GM10248 (cell line): ENCODE measurements at regions not wholly inside any gene's neighbourhood (a gene's known extent, or its start where the extent isn't known, plus 50 kb on each side); places are given as distances from the start of the nearest gene placed in this dataset.

Experiments used
- CTCF ChIA-PET: fragments of 300-600 bp; sonication (Branson Sonifier 250); formaldehyde crosslinking; extraction: SDS; loops from one replicate; lab custom pipeline; 2021; ENCODE audit warnings: antibody characterized with exemption; lab: Yijun Ruan, JAX
- POLR2A ChIA-PET: fragments of 350-650 bp; sonication (Branson Sonifier 250); formaldehyde crosslinking; extraction: SDS; loops from one replicate; lab custom pipeline; 2020; ENCODE audit warnings: antibody characterized with exemption; lab: Yijun Ruan, JAX
- DNase-seq: peaks from one replicate; pipeline ENCODE4 v3.0.0; 2012; ENCODE audit errors: extremely low spot score
- CTCF ChIP-seq: IDR thresholded peaks from 2 replicates; pipeline ENCODE4 v1.5.1; 2012; ENCODE audit warnings: mild to moderate bottlenecking, low read depth; ENCODE audit errors: extremely low read depth, missing control alignments, control extremely low read depth

GRCh38 chr6:16974704-16975359 is 127.0 kb upstream of the STMND1 start:
- DNase-seq, result no peak
- ChIA-PET CTCF (interaction anchor here (1.4 kb wide), 1 partner anchor 11 kb away, joined by 5 read pairs; no protein-coding TSS in a partner anchor), POLR2A (no interaction called here)
- TF ChIP-seq CTCF, result no peak

- no peak for TF ChIP-seq CTCF
- no peak for DNase-seq
- ChIA-PET POLR2A (no interaction called here), CTCF (interaction anchor here (1.4 kb wide), 1 partner anchor 11 kb away, joined by 5 read pairs; no protein-coding TSS in a partner anchor)
These were observed 127.5 kb upstream of the STMND1 start for GRCh38 chr6:16974387-16974673.

- POLR2A ChIA-PET, result no interaction called here
- no peak for DNase-seq
- TF ChIP-seq CTCF, result no peak
- CTCF ChIA-PET, result interaction anchor here (0.9 to 1.4 kb wide), 2 partner anchors 9 to 12 kb away, joined by 5 read pairs; no protein-coding TSS in a partner anchor
These were observed 128.1 kb upstream of the STMND1 start for GRCh38 chr6:16973545-16974386.

- TF ChIP-seq CTCF, result no peak
- POLR2A ChIA-PET, result no interaction called here
- DNase-seq, result no peak
- CTCF ChIA-PET, result interaction anchor here (0.9 to 1.5 kb wide), 2 partner anchors 8 to 11 kb away, joined by 3 to 5 read pairs; no protein-coding TSS in a partner anchor
These were observed 128.8 kb upstream of the STMND1 start for GRCh38 chr6:16973051-16973450.

DNA sequence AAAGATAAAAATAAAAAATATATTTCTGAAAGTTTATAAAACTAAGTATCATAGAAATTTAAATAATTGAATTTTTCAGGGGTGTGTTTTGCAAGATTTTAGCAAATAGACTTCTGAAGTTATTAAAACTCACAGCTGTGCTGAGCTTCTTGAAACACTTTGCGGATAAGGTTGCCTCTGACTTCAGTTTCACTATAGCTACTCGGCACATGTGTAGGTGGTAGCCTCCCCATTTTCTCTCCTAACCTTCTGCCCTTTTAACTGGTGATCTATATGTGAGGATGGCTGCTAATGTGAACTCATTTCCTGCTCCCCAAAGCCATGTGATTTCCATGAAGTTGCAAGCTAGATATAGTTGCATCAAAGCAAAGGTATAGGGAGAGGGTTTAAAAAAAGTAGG is 129.3 kb upstream of the STMND1 start:
- ChIA-PET POLR2A (no interaction called here), CTCF (interaction anchor here (1.5 kb wide), 1 partner anchor 11 kb away, joined by 3 read pairs; no protein-coding TSS in a partner anchor)
- TF ChIP-seq CTCF, result no peak
- no peak for DNase-seq

GRCh38 chr6:16969699-16970655 is 131.9 kb upstream of the STMND1 start:
- POLR2A ChIA-PET, result no interaction called here
- no peak for TF ChIP-seq CTCF
- no peak for DNase-seq
- CTCF ChIA-PET, result no interaction called here
